G401 (cell line): ENCODE measurements at regions not wholly inside any gene's neighbourhood (a gene's known extent, or its start where the extent isn't known, plus 50 kb on each side); places are given as distances from the start of the nearest gene placed in this dataset.
"Not testable (repeated sequence)": the region's sequence is repeated elsewhere in the genome, so short reads cannot be mapped to it uniquely, and the experiment has no call there.

Experiments used
- DNase-seq: peaks from one replicate; pipeline ENCODE4 v3.0.0-alpha.2; 2015; ENCODE audit warnings: low spot score
- in situ Hi-C: cut with HindIII; loops from 2 replicates; pipeline ENCODE4 v1.10.0; 2016; ENCODE audit warnings: low sequenced_read_pairs, mixed read lengths

DNA sequence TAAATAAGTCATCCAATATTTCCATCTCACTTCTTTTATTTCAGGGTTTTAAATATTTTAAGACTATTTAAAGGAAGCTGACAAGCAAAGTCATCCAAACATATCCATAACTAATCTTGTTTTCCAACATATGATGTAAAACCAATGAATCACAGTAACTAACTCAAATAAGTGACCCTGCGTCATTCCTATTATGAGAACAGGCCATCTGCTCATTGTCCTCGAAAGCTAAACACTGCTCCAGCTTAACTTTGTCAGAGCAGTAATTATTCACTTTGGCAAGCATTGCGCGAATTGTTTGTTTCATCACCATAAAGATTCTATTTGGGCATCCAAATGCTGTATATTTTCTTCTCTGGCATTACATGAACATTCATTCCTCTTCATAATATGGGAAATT lies 99.1 kb downstream of the CAPZA3 start:
- in situ Hi-C loops = no loop called here
- no peak for DNase-seq

DNA sequence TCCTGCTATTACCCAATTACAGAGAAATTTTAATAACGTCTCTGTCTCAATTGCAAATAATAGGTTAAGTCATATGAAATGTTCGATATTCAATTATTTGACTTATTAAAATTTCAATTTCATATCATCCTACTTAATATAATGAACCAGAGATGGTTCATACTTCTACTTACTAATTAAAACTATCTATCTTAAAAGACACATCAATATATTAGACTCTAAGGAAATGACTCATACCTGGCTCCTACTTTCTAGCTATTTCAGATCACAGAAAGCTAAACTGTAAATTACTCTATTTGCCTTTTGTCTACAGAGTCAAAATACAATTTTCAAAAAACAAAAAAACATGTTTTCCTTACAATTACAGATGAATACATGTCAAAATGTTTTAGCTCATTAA lies 99.6 kb downstream of the CAPZA3 start:
- no peak for DNase-seq
- in situ Hi-C loops = no loop called here

DNA sequence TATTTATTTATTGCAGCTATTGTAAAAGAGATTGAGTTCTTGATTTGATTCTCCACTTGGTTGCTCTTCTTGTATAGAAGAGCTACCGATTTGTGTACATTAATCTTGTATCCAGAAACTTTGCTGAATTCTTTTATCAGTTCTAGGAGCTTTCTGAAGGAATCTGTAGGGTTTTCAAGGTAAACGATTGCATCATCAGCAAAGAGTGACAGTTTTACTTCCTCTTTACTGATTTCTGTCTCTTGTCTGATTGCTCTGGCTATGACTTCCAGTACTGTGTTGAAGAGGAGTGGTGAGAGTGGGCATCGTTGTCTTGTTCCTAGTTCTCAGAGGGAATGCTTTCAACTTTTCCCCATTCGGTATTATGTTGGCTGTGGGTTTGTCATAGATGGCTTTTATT lies 103.1 kb downstream of the CAPZA3 start:
- DNase-seq, in situ Hi-C loops: not testable (repeated sequence)

DNA sequence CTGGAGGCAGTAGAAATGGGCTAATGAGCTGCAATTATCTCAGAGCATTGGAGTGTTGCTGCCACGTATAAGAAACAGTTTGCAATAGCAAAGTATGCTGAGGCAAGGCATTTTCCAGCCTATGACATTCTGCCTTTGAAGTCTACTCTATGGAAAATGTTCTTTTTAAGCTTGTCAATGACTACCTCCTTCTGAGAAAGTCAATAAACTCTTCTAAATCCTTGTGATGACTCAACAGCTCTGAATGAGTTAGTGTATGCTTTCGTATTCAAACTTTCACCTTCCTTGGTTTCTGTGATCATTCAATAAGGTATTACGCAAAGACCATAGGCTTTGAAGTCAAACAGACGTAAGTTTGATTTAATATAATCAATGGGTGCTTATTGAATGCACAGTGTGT lies 111.2 kb downstream of the CAPZA3 start:
- DNase-seq = no peak
- in situ Hi-C loops = no loop called here

DNA sequence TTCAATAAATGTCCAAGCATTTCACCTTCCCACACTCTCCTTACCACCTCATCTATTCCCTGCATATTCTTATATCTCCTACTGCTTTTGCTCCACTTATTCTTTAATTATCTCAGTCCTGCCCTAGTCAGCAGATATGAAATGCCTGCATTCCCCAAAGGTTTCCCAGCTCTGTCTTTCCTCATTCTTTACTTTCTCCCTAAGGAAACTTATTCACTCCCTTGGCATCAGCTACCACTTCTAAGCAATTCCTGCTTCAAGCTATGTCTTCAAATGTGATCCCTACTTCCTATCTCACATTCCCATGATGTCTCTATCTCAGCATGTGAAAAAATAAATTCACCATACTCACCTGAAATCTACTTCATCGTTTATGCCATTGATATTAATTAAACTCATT lies 111.8 kb downstream of the CAPZA3 start:
- in situ Hi-C loops = no loop called here
- DNase-seq = no peak

DNA sequence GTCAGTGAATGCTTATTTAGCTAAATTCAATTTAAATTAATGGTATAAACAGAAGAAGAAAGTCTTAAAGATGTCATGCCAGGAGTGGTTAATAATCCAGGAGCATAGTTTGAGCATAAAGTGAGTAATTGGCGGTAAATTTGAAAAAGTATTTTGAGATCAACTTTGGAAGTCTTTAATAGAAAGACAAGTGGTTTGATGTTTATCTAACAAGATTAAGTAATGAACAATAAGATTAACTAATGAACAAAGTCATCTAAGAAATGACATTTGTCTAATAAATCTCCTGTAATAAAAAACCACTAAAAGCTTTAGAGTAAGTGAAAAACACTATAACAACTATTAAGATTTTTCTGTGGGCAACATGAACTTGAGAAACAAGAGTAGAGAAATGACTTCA lies 112.8 kb downstream of the CAPZA3 start:
- no peak for DNase-seq
- in situ Hi-C loops = no loop called here

DNA sequence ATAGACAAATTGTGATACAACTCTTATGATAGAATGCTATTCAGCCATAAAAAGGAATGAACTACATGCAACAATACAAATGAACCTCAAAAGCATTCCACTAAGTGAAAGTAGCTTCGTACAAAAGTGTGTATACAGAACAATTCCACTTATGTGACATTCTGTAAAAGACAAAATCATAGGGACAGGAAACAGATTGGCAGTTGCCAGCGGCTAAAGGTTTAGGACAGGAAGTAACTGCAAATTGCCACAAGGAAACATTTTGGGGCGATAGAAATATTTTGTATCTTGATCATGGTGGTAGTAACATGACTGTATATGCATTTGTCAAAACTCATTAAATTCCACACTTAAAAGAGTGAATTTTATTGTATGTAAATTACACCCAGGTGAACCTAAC lies 113.4 kb downstream of the CAPZA3 start:
- in situ Hi-C loops = no loop called here
- DNase-seq = no peak

DNA sequence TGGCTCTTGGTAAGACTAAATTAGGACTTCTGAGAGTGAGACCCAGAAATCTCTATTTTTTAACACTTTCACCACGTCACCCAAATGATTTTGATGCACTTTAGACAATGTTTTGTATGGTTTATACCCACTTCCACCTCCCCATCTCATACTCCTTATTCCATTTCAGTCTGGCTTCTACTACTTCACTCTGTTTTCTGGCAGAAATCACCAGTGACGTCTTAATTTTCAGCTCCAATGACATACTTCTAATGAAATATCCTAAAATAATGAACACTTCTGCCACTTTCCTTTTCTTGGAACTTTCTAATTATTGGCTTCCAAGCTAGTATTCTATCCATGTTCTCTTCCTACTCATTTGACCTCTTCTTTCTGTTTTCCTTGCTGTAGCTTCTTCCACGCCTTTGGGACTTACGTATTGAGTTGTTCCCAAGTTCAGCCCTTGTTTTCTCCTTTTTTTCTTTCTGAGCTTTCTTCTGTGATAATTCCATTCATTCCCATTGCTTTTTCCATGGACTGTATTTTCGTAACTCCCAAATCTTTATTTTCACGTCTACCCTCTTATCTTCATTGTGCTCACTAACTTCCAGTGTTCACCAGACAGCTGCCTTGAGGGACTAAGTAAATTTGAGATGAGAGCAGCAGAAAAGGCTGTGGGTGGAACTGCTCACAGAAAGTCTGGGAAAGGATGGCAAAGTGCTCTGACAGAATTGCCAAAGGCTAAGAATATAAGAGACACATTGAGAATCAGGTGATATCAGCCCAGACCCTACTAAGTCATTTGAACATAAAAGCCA lies 115.8 kb downstream of the CAPZA3 start:
- DNase-seq = no peak
- in situ Hi-C loops = no loop called here

DNA sequence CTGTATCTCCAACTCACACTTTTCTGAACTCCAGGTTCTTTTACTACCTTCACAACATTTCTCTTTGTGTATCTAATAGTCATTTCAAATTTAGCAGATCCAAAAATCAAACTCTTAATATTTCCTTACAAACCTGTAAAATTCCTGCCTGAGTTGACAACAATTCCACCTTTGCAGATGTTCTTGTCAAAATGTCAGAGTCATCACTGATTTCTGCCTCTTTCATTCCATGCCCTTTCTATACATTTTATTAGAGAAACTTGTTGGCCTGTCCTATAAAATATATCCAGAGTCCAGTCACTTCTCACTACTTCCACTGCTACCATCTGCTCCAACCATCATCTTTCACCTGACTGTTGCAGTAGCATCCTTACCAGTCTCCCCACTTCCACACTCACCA lies 119.7 kb downstream of the CAPZA3 start:
- in situ Hi-C loops = no loop called here
- no peak for DNase-seq

DNA sequence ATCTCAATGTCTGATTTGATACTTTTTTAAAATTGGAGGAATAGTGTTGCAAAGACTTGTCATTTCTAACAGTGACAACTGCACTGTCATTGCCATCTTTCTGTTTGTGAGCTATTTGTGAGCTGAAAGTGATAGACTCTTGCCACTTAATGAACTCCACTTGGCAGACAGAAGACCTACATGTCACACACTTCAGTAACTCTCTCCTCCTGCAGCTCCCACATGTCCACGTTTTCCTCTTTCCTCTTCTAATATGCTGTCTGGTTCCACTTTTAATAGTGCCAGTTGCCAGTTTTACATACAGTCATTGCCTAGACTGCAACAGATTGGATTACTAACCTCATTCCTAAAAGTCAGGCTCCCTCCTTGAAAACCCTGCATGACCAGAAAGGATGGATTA lies 121.5 kb downstream of the CAPZA3 start:
- in situ Hi-C loops = no loop called here
- no peak for DNase-seq

DNA sequence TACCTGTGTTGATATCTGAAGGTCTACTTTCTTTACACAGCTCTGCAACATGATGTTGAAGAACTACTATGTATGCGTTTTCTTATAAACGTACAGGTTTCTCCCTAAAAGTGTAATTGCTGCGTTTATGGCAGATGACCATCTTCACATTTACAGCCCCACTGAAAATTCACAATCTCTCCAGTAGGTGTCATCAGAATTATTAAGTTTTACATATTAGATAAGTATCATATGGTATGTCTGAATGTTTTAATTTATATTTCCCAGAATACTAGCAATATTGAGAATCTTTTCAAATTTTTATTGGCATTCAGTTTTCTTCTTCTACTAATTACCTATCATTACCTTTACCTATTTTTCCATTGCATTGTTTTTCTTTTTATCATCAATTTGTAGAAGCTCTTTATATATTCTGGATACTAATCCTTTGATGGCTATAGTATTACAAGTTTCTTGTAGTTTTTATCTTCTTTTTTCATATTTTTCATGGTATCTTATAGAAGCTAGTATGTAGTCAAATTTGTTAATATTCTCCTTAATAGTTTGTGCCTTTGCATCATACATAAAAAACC lies 123.5 kb downstream of the CAPZA3 start:
- in situ Hi-C loops = no loop called here
- no peak for DNase-seq

DNA sequence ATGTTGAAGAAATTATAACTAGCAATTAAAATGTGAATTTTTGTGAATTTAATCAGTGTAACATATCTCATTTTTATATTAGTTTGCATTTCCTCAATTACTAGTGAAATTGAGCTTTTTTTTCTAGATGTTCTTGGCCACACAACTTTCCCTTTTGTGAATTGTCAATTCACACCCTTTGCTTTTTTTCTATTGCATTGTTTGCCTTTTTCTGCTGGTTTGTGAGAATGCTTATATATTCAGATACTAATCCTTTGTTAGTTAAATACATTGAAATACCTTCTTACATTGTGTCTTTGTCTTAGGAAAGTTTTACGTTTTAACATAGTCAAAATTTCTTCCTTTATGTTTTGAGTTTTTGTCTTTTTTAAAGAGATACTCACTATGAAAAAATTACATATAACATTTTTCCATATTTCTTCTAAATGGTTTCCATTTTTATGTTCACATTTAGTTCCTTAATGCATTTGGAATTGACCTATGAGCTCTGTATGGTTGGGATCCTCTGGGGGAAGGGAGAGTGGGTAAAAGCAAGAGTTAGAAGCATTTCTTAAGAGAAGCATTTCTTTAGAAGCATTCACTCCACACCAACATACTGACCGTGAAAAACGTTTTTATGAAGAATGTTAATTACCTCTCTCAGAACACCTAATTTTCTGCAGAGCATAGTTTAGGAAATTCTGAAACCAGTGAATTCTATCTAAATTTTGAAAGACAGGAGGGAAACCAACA lies 126.0 kb downstream of the CAPZA3 start:
- in situ Hi-C loops = no loop called here
- DNase-seq = no peak

DNA sequence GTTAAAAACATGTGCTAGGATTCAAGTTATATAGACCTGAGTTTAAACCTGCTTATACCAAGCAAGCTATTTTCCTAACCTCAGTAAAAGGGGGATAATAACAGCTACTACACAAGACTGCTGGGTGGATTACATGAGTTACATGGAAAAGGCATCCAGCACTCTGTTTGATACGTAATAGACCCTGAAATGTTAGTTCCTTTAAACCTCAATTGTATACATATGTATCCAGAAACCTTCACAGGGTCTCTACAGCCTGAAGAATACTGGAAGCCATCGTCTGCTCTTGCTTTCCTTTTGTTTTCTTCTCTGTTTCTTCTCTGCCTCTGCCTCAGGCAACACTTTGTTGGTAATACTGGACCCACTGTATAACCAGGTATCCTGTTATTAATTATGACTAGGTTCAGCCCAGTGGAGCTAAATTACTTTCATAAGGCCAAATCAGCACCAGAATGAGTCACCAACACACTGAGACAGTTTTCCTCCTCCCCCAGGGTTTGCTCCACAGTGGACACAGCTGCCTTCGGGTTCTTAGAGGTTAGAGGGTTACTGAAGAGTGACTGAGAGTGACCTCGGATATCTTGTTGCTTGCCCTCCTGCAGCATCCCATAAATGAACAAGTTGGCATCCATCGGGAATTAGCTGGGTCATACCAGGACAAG lies 127.1 kb downstream of the CAPZA3 start:
- in situ Hi-C loops = no loop called here
- DNase-seq = no peak

DNA sequence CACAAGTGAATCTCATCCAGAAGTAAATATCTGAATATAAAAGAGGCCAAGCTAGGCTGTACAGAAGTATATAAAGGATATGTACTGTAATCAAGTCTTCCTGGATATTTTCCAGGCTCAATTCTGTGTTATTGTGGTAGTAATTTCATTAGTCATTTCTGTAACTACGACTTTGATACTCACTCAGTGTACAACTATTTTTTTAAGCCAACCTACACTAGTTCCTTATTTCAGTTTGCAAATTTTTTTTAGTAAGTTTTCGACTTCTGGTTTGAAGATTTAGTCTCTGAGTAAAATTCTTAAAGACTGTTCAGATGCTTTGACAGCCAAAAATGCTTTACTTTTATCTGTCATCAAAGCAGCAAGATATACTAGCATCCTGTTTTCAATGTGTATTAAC lies 130.8 kb downstream of the CAPZA3 start:
- in situ Hi-C loops = no loop called here

DNA sequence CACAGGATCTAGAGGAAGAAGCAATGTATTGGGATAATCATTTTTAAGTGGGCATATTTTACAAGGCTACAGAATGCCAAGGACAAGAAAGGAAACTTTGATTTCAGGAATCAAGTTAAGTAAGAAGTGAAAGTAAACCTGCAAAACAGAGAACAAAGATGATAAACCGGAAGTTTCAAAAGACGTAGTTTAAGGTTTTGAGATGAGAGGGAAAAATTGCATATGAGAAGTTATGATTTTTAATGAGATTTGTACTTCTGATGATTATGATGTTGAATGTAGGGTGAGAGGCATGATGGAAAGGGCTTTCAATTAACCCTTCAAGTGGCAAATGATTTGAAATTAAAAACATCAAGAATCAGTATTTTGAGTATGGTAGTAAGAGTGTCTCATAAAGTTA lies 134.9 kb downstream of the CAPZA3 start:
- in situ Hi-C loops = no loop called here
- no peak for DNase-seq

More for the DNA sequence above, 130.8 kb downstream of the CAPZA3 start:
- no peak for DNase-seq

DNA sequence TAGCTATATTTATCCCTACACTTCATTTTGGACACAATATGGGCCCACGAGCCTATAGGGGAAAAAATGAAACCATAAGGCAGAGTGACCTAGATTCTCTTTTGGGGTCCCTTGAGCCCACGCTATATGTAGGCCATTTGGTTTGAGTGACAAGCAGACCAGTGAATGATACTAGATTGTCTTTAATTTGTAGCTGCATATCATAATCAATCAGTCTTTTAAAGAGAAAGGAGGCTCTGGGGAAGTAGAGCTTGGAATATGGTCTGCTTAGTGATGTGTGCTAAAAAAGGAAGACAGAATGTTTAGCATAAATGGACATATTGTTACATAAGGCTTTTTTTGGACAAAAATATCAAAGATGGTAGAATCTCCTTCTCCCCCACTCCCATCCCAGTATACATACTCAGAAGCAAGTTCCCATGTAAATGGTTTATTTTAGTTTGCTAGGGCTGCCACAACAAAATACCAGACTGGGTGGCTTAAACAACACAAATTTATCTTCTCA lies 140.8 kb downstream of the CAPZA3 start:
- DNase-seq = no peak
- in situ Hi-C loops = no loop called here

DNA sequence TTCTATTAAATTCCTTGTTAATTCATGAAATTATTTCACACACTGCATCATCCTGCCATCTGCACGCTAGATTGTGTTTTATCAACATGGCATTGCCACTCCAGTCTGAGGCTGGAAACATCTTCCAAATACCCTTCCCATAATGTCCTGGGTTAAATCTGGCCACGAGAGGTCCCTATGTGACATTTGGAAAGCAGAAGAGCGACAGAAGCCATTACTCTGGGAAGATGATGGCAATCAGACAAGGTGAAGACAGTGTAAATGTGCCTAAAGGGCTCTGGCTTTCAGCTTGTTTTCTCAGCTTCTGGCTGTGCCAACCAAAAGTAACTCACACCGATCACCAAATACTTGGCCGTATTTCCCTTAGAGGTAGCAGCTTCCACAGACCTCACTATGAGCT lies 144.8 kb downstream of the CAPZA3 start:
- in situ Hi-C loops = no loop called here

DNA sequence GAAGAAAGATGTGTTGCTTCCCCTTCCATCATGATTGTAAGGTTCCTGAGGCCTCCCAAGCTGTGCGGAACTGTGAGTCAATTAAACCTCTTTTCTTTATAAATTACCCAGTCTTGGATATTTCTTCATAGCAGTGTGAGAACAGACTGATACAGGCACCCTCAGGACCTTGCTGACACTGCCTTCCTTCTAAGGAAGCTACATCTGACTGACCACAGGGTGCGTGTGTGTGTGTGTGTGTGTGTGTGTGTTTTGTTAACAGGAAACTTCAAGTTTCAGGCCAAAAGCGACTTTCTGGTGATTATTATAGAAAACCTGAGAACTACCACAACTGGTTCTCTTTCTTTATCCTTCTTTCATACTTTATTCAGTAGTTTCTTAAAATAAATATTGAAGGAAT lies 149.0 kb downstream of the CAPZA3 start:
- no peak for DNase-seq
- in situ Hi-C loops = no loop called here

More for the DNA sequence above, 144.8 kb downstream of the CAPZA3 start:
- DNase-seq = no peak

DNA sequence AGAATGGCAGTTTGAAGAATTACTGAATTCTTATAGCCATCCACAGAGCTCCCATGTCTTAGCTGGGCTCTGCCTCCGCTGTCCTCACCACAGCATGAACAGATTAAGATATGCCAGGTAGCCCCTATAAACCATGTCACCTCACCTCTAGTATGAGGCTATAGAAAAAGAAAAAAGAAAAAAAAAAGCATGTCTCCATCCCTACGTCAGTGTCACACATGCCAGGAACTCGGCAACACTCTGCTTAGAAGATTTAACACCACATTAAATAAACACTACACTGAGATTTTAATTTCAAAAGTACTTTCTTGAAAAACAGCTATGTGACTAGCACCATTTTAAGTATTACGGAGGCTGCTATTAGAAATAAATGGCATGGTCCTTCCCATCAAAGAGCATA lies 149.4 kb downstream of the CAPZA3 start:
- in situ Hi-C loops = no loop called here
- no peak for DNase-seq

DNA sequence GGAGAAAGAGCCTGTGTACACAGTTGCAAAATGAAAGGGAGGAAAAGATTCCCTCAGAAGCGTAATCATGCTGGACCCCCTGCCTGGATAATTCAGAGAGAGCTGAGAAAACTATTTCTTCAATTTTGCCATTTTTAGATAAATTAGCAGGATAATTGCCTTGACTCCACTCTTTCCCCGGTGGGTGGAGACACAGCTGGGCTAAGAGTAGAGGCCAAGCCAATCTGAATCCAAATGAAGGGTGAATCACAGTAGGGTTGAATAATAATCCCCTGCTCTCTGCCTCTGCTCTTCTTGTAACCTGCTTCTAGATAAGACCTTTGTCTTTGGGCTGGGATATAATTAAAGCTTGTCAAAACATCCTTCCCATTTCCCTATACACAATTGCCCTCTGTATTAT lies 150.1 kb downstream of the CAPZA3 start:
- DNase-seq = no peak
- in situ Hi-C loops = no loop called here
